RWPE2 (cell line): ENCODE measurements at regions not wholly inside any gene's neighbourhood (a gene's known extent, or its start where the extent isn't known, plus 50 kb on each side); places are given as distances from the start of the nearest gene placed in this dataset.

Experiments
- ATAC-seq: fragments of 200-7000 bp; cut with Tn5 transposase; 3 replicates; pipeline ENCODE4 v1.9.1; 2021; ENCODE audit warnings: low read depth
- DNase-seq: peaks from one replicate; pipeline ENCODE4 v3.0.0-alpha.2; 2020; ENCODE audit warnings: low spot score
- H3K27ac ChIP-seq: fragments of 450-650 bp; 2 replicates; pipeline ENCODE4 v1.5.1; 2017; ENCODE audit warnings: mild to moderate bottlenecking; ENCODE audit not compliant: poor library complexity, severe bottlenecking
- H3K27me3 ChIP-seq: fragments of 250-450 bp; sonication (Bioruptor Pico); 2 replicates; pipeline ENCODE4 v1.5.1; 2021; ENCODE audit warnings: mild to moderate bottlenecking, moderate library complexity; ENCODE audit not compliant: insufficient read depth, poor library complexity, severe bottlenecking
- H3K36me3 ChIP-seq: fragments of 250-450 bp; sonication (Bioruptor Pico); 2 replicates; pipeline ENCODE4 v1.5.1; 2020; ENCODE audit warnings: low read depth, mild to moderate bottlenecking, moderate library complexity
- H3K4me1 ChIP-seq: fragments of 250-450 bp; sonication (Bioruptor Pico); 2 replicates; pipeline ENCODE4 v1.5.1; 2021; ENCODE audit warnings: mild to moderate bottlenecking, moderate library complexity; ENCODE audit not compliant: insufficient read depth, poor library complexity, severe bottlenecking
- H3K4me3 ChIP-seq: fragments of 250-450 bp; sonication (Bioruptor Pico); 2 replicates; pipeline ENCODE4 v1.5.1; 2021; ENCODE audit warnings: mild to moderate bottlenecking, moderate library complexity; ENCODE audit not compliant: severe bottlenecking
- H3K9me3 ChIP-seq: fragments of 250-450 bp; sonication (Bioruptor Pico); 2 replicates; pipeline ENCODE4 v1.5.1; 2021; ENCODE audit warnings: mild to moderate bottlenecking, moderate library complexity; ENCODE audit not compliant: severe bottlenecking
- TF ChIP-seq, protein P1 (sequence below): fragments of 450-650 bp; IDR thresholded peaks from one replicate; pipeline ENCODE4 v1.5.1; 2017; ENCODE audit warnings: mild to moderate bottlenecking, moderate library complexity; ENCODE audit not compliant: poor library complexity, severe bottlenecking

DNA sequence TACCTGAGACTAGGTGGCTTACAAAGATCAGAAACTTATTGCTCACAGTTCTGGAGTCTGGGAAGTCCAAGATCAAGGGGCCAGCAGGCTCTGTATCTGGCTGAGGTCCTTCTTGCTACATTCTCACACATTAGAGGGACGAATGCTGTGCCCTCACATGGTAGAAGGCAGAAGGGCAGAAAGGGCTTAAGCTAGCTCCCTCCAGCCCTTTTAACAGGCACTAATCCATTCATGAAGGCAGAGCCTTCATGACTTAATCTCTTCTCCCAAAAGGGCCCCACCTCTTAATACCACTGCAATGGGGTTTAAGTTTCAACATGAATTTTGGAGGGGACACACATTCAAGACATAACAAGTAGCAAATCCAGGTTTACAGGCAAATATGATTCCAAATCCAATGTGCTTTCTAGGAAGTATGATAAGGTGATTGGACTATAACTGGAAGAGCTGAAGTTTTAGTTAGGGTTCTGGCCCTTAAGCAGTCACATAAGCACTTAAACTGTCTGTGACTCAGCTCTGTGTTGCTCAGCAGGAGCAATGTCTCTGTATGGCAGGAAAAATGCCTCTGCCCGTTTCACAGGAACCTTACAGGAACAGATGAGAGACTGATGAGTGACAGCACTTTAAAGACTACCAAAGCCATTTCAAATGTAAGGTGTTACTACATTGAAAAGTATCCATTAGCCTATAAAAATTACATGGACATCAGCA is 119.6 kb upstream of the PTPRM start:
- ATAC-seq = no peak
- H3K27me3 ChIP-seq = no peaks in the 10 kb centered on the region
- H3K9me3 ChIP-seq = no peaks in the 10 kb centered on the region
- H3K27ac ChIP-seq = no peak overlapping the region
- H3K36me3 ChIP-seq = no peaks in the 10 kb centered on the region
- no peak for DNase-seq
- TF ChIP-seq, protein P1, sequence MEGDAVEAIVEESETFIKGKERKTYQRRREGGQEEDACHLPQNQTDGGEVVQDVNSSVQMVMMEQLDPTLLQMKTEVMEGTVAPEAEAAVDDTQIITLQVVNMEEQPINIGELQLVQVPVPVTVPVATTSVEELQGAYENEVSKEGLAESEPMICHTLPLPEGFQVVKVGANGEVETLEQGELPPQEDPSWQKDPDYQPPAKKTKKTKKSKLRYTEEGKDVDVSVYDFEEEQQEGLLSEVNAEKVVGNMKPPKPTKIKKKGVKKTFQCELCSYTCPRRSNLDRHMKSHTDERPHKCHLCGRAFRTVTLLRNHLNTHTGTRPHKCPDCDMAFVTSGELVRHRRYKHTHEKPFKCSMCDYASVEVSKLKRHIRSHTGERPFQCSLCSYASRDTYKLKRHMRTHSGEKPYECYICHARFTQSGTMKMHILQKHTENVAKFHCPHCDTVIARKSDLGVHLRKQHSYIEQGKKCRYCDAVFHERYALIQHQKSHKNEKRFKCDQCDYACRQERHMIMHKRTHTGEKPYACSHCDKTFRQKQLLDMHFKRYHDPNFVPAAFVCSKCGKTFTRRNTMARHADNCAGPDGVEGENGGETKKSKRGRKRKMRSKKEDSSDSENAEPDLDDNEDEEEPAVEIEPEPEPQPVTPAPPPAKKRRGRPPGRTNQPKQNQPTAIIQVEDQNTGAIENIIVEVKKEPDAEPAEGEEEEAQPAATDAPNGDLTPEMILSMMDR = no peak
- H3K4me3 ChIP-seq = no peak overlapping the region
- H3K4me1 ChIP-seq = no peaks in the 10 kb centered on the region

DNA sequence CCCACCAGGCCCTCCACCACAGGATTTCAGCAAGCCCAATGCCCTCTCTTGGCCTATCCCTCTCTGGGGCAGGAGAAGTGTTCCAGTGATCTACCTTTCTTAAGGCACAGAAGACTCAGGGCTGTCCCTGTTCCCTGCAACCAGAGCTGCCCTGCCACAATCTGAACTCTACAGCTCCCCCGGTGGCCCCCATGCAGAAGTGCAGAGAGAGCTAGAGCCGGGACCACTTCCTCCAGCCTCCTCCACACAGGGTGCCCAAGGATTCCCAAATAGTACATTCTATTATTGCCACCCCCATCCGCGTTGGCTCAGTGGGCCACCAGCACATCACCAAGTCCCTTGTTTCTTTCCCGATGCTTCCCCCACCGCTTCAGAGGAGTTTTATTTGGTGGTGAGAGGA is 114.8 kb upstream of the PTPRM start:
- no peak for DNase-seq
- peak; percentile 65; the same call in 2 of the 3 replicates for ATAC-seq

DNA sequence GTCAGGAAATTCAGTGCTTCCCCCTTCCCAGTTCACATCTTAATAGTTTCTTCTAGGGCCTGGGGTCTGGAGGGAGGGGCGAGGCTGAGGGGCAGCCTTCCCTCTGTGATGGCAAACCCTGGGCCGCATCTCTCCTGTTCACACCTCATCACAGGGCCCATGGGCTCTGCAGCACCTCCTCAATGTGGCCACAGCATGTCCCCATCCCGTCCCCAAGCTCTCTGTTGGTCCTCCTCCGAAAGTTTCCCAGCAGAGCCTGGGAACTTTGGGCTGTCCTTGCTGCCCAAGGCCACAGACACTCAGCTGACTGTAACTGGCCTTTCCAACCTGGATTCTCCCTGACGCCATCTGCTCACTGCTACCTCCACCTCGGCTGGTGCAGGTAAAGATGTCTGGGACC is 112.7 kb upstream of the PTPRM start:
- ATAC-seq (no peak), DNase-seq (no peak)
- Histone ChIP-seq H3K36me3 (no peaks in the 10 kb centered on the region), H3K27ac (no peak overlapping the region), H3K27me3 (no peaks in the 10 kb centered on the region), H3K9me3 (no peaks in the 10 kb centered on the region), H3K4me3 (no peak overlapping the region), H3K4me1 (no peaks in the 10 kb centered on the region)
- TF ChIP-seq, protein P1 = no peak

More for the DNA sequence above, 114.8 kb upstream of the PTPRM start:
- Histone ChIP-seq H3K9me3 (no peaks in the 10 kb centered on the region), H3K4me3 (no peak overlapping the region), H3K27me3 (no peaks in the 10 kb centered on the region), H3K36me3 (no peaks in the 10 kb centered on the region), H3K27ac (no peak overlapping the region), H3K4me1 (no peaks in the 10 kb centered on the region)
- TF ChIP-seq, protein P1 = peak; percentile 64

DNA sequence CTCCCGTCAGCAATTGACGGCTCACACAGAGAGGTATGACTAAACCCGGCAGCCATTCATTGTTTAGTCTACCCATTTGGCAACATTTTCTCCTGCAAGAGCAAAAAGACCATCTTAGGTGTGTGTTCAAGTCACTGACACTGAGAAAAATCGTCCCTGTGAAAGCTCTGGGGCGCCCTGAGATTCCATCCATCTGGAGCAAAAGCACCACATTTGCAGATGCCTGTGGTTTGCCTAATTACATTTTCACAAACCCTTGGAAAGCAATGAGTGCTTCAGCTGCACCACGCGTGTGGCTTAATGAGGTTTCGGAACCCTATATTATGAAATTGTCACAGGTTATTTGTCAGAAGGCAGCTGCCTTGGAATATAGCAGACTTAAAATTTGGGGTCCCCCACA is 110.7 kb upstream of the PTPRM start:
- DNase-seq = no peak
- Histone ChIP-seq H3K9me3 (no peaks in the 10 kb centered on the region), H3K4me1 (no peaks in the 10 kb centered on the region), H3K27me3 (no peaks in the 10 kb centered on the region), H3K27ac (no peak overlapping the region), H3K36me3 (no peaks in the 10 kb centered on the region), H3K4me3 (no peak overlapping the region)
- TF ChIP-seq, protein P1 = no peak
- no peak for ATAC-seq

DNA sequence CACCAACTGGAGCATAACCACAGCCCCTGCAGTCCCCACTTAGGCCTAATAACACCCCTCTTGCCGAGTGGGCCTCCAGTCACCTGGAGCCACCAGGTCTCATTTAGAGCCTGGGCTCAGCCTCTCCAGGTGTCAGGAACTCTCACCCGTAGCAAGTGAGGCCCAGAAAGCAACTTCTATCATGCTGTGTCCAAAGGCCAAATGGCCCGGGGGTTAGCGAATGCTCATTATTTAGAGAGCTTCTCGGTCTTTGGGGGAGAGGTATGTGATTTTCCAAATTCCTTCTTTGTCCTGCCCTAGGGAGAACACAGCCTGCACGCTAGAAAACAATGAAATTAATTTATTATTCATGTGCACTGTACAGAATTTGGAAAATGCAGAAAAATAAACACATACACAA is 109.9 kb upstream of the PTPRM start:
- Histone ChIP-seq H3K27ac (no peak overlapping the region), H3K4me1 (no peaks in the 10 kb centered on the region), H3K4me3 (no peak overlapping the region), H3K36me3 (no peaks in the 10 kb centered on the region), H3K27me3 (no peaks in the 10 kb centered on the region), H3K9me3 (no peaks in the 10 kb centered on the region)
- ATAC-seq = no peak
- no peak for DNase-seq
- TF ChIP-seq, protein P1 = no peak
